ENCODE measurements at regions not wholly inside any gene's neighbourhood (a gene's known extent, or its start where the extent isn't known, plus 50 kb on each side); places are given as distances from the start of the nearest gene placed in this dataset.
"Not testable (repeated sequence)": the region's sequence is repeated elsewhere in the genome, so short reads cannot be mapped to it uniquely, and the experiment has no call there.

- peak; percentile 48 to 76 (median 64) for DNase-seq
Observed at GRCh38 chr15:38817427-38818156, 253.0 kb upstream of the RASGRP1 start.

- no peak for DNase-seq
Observed at GRCh38 chr15:38818157-38818790, 253.7 kb upstream of the RASGRP1 start.

GRCh38 chr15:38819387-38819950 lies 254.9 kb upstream of the RASGRP1 start:
- no peak for DNase-seq

- DNase-seq, result no peak
Observed at GRCh38 chr15:38823263-38823662, 258.6 kb upstream of the RASGRP1 start.

- DNase-seq, result no peak
Observed at GRCh38 chr15:38824719-38825118, 260.1 kb upstream of the RASGRP1 start.

GRCh38 chr15:38826880-38827279 lies 262.3 kb upstream of the RASGRP1 start:
- no peak for DNase-seq

GRCh38 chr15:38828031-38828532 lies 263.5 kb upstream of the RASGRP1 start:
- no peak for DNase-seq

- no peak for DNase-seq
Observed at GRCh38 chr15:38829086-38829485, 264.5 kb upstream of the RASGRP1 start.

GRCh38 chr15:38842226-38842625 lies 277.6 kb upstream of the RASGRP1 start:
- DNase-seq, result no peak

- no peak for DNase-seq
Observed at GRCh38 chr15:38843051-38843501, 278.5 kb upstream of the RASGRP1 start.

- no peak for DNase-seq
Observed at GRCh38 chr15:38843736-38844590, 279.3 kb upstream of the RASGRP1 start.

GRCh38 chr15:38844736-38845135 lies 280.1 kb upstream of the RASGRP1 start:
- DNase-seq, result no peak

GRCh38 chr15:38846346-38846745 lies 281.7 kb upstream of the RASGRP1 start:
- DNase-seq, result no peak

- DNase-seq, result no peak
Observed at GRCh38 chr15:38847666-38848065, 283.1 kb upstream of the RASGRP1 start.

- DNase-seq, result no peak
Observed at GRCh38 chr15:38849046-38849445, 284.4 kb upstream of the RASGRP1 start.

- not testable (repeated sequence) for DNase-seq
Observed at GRCh38 chr15:38852188-38852587, 287.6 kb upstream of the RASGRP1 start.

- DNase-seq, result peak in 2 of 5 experiments; percentile 10 to 25
Observed at GRCh38 chr15:38853608-38854007, 289.0 kb upstream of the RASGRP1 start.

- DNase-seq, result no peak
Observed at GRCh38 chr15:38854506-38854905, 289.9 kb upstream of the RASGRP1 start.

GRCh38 chr15:38857814-38858213 lies 293.2 kb upstream of the RASGRP1 start:
- DNase-seq, result no peak

GRCh38 chr15:38859574-38859973 lies 295.0 kb upstream of the RASGRP1 start:
- no peak for DNase-seq

GRCh38 chr15:38860253-38860652 lies 295.6 kb upstream of the RASGRP1 start:
- DNase-seq, result no peak

- no peak for DNase-seq
Observed at GRCh38 chr15:38860674-38861073, 296.1 kb upstream of the RASGRP1 start.

GRCh38 chr15:38861108-38861507 lies 296.5 kb upstream of the RASGRP1 start:
- DNase-seq, result no peak

Measured in T-helper 2 cell (primary cell).